Kidney (tissue), 13 donors: ENCODE measurements at regions not wholly inside any gene's neighbourhood (a gene's known extent, or its start where the extent isn't known, plus 50 kb on each side); places are given as distances from the start of the nearest gene placed in this dataset.

Experiments
- DNase-seq, 5 donors: peaks; one replicate each; pipeline ENCODE4 v3.0.0-alpha.2; 2013 to 2020
- FAIRE-seq: peaks from 2 replicates; lab custom pipeline; 2012; peaks lifted over from hg19 to GRCh38; lab: Jason Lieb, UNC
- H3K27ac ChIP-seq, 2 donors: one replicate each; pipeline ENCODE4 v1.7.0; 2013; ENCODE audit warnings: low read depth in 2 of 2, low read length in 2 of 2, inconsistent platforms in 1 of 2
- H3K27me3 ChIP-seq: one replicate; pipeline ENCODE4 v1.7.1; 2013; ENCODE audit warnings: low read length, inconsistent platforms; ENCODE audit not compliant: control insufficient read depth, insufficient read depth
- H3K36me3 ChIP-seq, 3 donors: one replicate each; pipeline versions ENCODE4 v1.7.0 to v1.7.1; 2013; ENCODE audit warnings: low read length in 3 of 3, control low read depth in 1 of 3, inconsistent platforms in 1 of 3; ENCODE audit not compliant: insufficient read depth in 3 of 3, control insufficient read depth in 2 of 3
- H3K4me1 ChIP-seq, 3 donors: one replicate each; pipeline versions ENCODE4 v1.7.0 to v1.7.1; 2013; ENCODE audit warnings: low read length in 3 of 3, inconsistent platforms in 1 of 3, low read depth in 1 of 3; ENCODE audit not compliant: control insufficient read depth in 2 of 3, insufficient read depth in 2 of 3
- H3K4me3 ChIP-seq, 3 donors: one replicate each; pipeline versions ENCODE4 v1.7.0 to v1.8.1; 2013; ENCODE audit warnings: low read length in 3 of 3, control low read depth in 1 of 3, inconsistent platforms in 1 of 3
- H3K9ac ChIP-seq, 3 donors: one replicate each; pipeline versions ENCODE4 v1.7.0 to v1.7.1; 2013; ENCODE audit warnings: low read length in 3 of 3, control low read depth in 1 of 3, inconsistent platforms in 1 of 3
- H3K9me3 ChIP-seq, 3 donors: one replicate each; pipeline versions ENCODE4 v1.7.0 to v1.7.1; 2013; ENCODE audit warnings: low read length in 3 of 3, control low read depth in 1 of 3, inconsistent platforms in 1 of 3; ENCODE audit not compliant: control insufficient read depth in 2 of 3, insufficient read depth in 1 of 3
- CTCF ChIP-seq: IDR thresholded peaks from 3 replicates; pipeline ENCODE4 v1.5.1; 2012; ENCODE audit warnings: mild to moderate bottlenecking, moderate library complexity, borderline replicate concordance; ENCODE audit not compliant: insufficient read depth; ENCODE audit errors: extremely low read depth
- intact Hi-C: fragments of 100-400 bp; cut with DNase I; formaldehyde crosslinking; loops from one replicate; pipeline ENCODE4 v1.11.1; 2022
- donor health status: control.
- donor health status: control.
- donor health status: control.
- donor health status: control.
- donor health status: control.
- donor health status: DM: yes; HTN: yes; CAD: no.
- donor health status: Normal renal cell carcinoma (clear cell type).

GRCh38 chr14:66072190-66073084 lies 413.7 kb upstream of the CCDC196 start:
- H3K4me1 ChIP-seq = no peaks in the 10 kb centered on the region
- no peaks in the 10 kb centered on the region for H3K9me3 ChIP-seq
- no peak overlapping the region for H3K9ac ChIP-seq
- no peaks in the 10 kb centered on the region for H3K27me3 ChIP-seq
- no peak for TF ChIP-seq CTCF
- intact Hi-C loops = no loop called here
- no peaks in the 10 kb centered on the region for H3K36me3 ChIP-seq
- DNase-seq = no peak
- no peak for FAIRE-seq
- no peak overlapping the region for H3K27ac ChIP-seq
- H3K4me3 ChIP-seq = no peak overlapping the region

- no peak overlapping the region for H3K4me3 ChIP-seq
- no peak overlapping the region for H3K9ac ChIP-seq
- no peaks in the 10 kb centered on the region for H3K4me1 ChIP-seq
- FAIRE-seq (no peak), DNase-seq (peak in 4 of 5 donors; percentile 70 to 87 (median 80))
- no peaks in the 10 kb centered on the region for H3K9me3 ChIP-seq
- no peaks in the 10 kb centered on the region for H3K27me3 ChIP-seq
- no peak overlapping the region for H3K27ac ChIP-seq
- TF ChIP-seq CTCF = no peak
- intact Hi-C loops = no loop called here
- no peaks in the 10 kb centered on the region for H3K36me3 ChIP-seq
These were observed 411.6 kb upstream of the CCDC196 start for GRCh38 chr14:66074537-66074936.

- no peak overlapping the region for H3K27ac ChIP-seq
- H3K36me3 ChIP-seq = no peaks in the 10 kb centered on the region
- H3K4me3 ChIP-seq = no peak overlapping the region
- DNase-seq = peak in 2 of 5 donors; percentile 34 to 48
- no peaks in the 10 kb centered on the region for H3K27me3 ChIP-seq
- H3K4me1 ChIP-seq = no peaks in the 10 kb centered on the region
- intact Hi-C loops = no loop called here
- TF ChIP-seq CTCF = no peak
- no peaks in the 10 kb centered on the region for H3K9me3 ChIP-seq
- FAIRE-seq = no peak
- no peak overlapping the region for H3K9ac ChIP-seq
These were observed 410.0 kb upstream of the CCDC196 start for GRCh38 chr14:66076176-66076575.
